ENCODE measurements at regions not wholly inside any gene's neighbourhood (a gene's known extent, or its start where the extent isn't known, plus 50 kb on each side); places are given as distances from the start of the nearest gene placed in this dataset.

DNA sequence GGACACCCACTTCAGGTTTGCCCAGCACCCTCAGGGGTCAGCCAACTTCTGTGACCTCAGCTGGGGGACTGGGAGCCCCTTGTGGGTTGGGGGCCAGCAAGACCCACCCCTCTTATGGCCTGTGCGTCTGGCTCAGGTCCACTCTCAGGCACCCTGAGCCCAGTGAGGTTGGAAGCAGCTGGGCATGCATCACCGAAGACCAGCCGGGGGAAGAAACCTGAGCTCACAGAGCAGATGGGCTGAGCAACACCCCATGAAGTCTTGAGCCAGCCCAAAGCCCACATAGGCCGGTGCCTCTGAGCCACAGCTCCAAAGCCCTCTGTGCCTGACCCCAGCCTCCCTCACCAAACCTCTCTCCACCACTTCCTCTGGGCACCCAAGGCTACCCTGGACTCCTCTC, 166.7 kb downstream of the RBFOX3 start:
- TF ChIP-seq POLR2A (IDR thresholded peaks at IDR 0.05; ENCODE audit: borderline replicate concordance, extremely low read depth, insufficient read depth, insufficient read length) (no peak), JUND (IDR thresholded peaks at IDR 0.05) (no peak), EZH2 (IDR thresholded peaks at IDR 0.05) (no peak), RAD21 (IDR thresholded peaks at IDR 0.05; ENCODE audit: low read depth) (no peak), MAX (IDR thresholded peaks at IDR 0.05) (no peak)
- TF ChIP-seq, protein P1, sequence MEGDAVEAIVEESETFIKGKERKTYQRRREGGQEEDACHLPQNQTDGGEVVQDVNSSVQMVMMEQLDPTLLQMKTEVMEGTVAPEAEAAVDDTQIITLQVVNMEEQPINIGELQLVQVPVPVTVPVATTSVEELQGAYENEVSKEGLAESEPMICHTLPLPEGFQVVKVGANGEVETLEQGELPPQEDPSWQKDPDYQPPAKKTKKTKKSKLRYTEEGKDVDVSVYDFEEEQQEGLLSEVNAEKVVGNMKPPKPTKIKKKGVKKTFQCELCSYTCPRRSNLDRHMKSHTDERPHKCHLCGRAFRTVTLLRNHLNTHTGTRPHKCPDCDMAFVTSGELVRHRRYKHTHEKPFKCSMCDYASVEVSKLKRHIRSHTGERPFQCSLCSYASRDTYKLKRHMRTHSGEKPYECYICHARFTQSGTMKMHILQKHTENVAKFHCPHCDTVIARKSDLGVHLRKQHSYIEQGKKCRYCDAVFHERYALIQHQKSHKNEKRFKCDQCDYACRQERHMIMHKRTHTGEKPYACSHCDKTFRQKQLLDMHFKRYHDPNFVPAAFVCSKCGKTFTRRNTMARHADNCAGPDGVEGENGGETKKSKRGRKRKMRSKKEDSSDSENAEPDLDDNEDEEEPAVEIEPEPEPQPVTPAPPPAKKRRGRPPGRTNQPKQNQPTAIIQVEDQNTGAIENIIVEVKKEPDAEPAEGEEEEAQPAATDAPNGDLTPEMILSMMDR (IDR thresholded peaks at IDR 0.05 in 2 of 3, conservative IDR thresholded peaks at IDR 0.05 in 1 of 3; ENCODE audit: borderline replicate concordance in 1 of 3, insufficient read depth in 1 of 3, low read depth in 2 of 3, low read length in 2 of 3) = no peak
